ENCODE measurements at regions not wholly inside any gene's neighbourhood (a gene's known extent, or its start where the extent isn't known, plus 50 kb on each side); places are given as distances from the start of the nearest gene placed in this dataset.

GRCh38 chr6:122283884-122284283, 115.6 kb upstream of the HSF2 start:
- TF ChIP-seq CTCF (IDR thresholded peaks at IDR 0.05) = no peak
- no peak for TF ChIP-seq ZFX (IDR thresholded peaks at IDR 0.05; ENCODE audit: borderline replicate concordance)
- H3K27ac ChIP-seq = no peak overlapping the region

DNA sequence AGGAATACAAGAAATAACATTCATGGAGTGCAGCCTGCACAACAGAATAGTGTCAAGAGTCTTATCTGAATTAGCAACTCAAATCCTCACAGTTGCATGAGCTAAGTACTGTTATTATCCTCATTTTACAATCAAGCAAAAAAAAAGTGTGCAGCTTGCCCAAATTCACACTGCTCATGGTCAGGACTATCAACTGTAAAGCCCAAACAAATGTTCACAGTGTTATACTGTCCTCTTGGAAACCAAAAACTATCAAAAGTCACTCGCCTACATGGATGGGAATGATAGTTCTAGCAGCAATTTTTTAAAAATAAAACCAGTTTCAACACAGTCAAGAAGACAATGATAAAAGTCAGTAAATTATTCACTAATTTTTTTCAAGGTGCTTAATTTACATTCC, 114.6 kb upstream of the HSF2 start:
- TF ChIP-seq CTCF (IDR thresholded peaks at IDR 0.05) (no peak), ZFX (IDR thresholded peaks at IDR 0.05; ENCODE audit: borderline replicate concordance) (no peak)
- H3K27ac ChIP-seq = no peak overlapping the region

DNA sequence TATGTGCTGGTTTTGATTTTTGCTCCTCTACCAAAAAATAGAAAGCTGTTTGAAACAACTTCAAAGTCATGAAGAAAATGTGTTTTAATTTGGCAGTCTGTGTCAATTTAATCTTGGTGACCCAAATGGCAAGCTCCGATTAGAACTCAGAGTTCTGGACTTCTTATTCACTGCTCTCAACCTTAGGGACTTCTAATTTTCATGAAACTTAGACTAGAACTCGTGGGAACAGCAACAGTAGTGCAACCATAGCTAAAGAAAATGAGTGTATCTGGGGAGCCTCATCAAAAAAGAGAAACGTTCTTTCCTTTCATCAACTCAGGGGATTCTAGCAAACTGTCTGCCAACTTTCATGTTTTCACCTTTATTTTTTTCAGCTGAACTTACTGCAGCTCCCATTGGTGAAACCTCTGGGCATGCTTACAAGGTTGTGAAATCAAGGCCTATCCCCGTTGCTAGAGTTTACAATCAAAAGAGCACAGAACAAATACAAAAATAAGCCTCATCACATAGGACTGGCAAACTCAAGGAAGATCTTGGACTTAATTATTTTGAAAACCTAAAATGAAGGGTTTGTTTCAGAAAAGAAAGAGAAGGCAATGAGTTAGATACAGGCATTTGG, 114.0 kb upstream of the HSF2 start:
- no peak overlapping the region for H3K27ac ChIP-seq
- TF ChIP-seq ZFX (IDR thresholded peaks at IDR 0.05; ENCODE audit: borderline replicate concordance) = no peak
- no peak for TF ChIP-seq CTCF (IDR thresholded peaks at IDR 0.05)

GRCh38 chr6:122286512-122286911, 112.9 kb upstream of the HSF2 start:
- TF ChIP-seq CTCF (IDR thresholded peaks at IDR 0.05) (no peak), ZFX (IDR thresholded peaks at IDR 0.05; ENCODE audit: borderline replicate concordance) (no peak)
- H3K27ac ChIP-seq = no peak overlapping the region

- TF ChIP-seq ZFX (IDR thresholded peaks at IDR 0.05; ENCODE audit: borderline replicate concordance) = no peak
- TF ChIP-seq CTCF (IDR thresholded peaks at IDR 0.05) = peak; percentile 53
- no peak overlapping the region for H3K27ac ChIP-seq
These were observed 109.5 kb upstream of the HSF2 start for GRCh38 chr6:122289762-122290539.

DNA sequence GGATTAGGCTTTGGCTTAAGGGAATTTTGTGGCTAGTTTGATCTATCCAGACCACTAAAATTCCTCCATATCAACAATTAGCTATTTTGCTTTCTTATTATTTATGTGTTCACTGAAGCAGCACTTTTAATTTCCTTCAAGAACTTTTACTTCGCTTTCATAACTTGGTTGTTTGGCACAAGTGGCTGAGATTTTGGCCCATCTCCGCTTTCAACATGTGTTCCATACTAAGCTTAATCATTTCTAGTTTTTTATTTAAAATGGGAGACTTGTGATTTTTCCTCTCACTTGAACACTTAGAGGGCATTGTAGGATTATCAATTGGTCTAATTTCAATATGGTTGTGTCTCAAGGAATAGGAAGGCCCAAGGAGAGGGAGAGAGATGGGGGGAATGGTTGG, 102.4 kb upstream of the HSF2 start:
- TF ChIP-seq CTCF (IDR thresholded peaks at IDR 0.05) (no peak), ZFX (IDR thresholded peaks at IDR 0.05; ENCODE audit: borderline replicate concordance) (no peak)

DNA sequence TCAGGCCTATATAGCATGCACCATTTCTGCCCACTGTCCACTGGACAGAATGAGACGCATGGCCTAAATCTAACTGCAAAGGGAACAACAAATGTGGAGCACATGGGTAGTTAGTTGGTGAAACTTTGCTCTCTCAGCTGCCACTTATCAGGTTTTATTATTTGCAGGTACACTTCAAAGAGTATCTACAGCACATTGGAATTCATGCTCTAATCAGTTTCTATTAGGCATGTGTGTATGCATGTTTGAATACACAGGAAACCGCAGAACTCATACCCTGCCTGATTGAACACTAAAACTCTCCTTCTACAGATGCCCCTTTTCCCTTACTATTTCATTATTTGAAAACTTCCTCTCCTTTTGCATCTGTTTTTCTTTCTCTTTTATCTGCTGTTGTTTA, 97.4 kb upstream of the HSF2 start:
- no peak for TF ChIP-seq ZFX (IDR thresholded peaks at IDR 0.05; ENCODE audit: borderline replicate concordance)
- no peak overlapping the region for H3K27ac ChIP-seq

More for the DNA sequence above, 102.4 kb upstream of the HSF2 start:
- H3K27ac ChIP-seq = no peak overlapping the region
